Sigmoid colon (tissue), 4 donors: ENCODE measurements at regions not wholly inside any gene's neighbourhood (a gene's known extent, or its start where the extent isn't known, plus 50 kb on each side); places are given as distances from the start of the nearest gene placed in this dataset.

Source experiments
- POLR2AphosphoS5 ChIP-seq, 4 donors: sonication (generic); formaldehyde crosslinking; IDR thresholded peaks; one replicate each; pipeline ENCODE4 v1.6.1; 2017; ENCODE audit warnings: antibody characterized with exemption in 4 of 4
- TF ChIP-seq, protein P1 (sequence below), 4 experiments: fragments of 450-650 bp in 3 of 4; fragments of 200-600 bp in 1 of 4; IDR thresholded peaks; one replicate each; pipeline ENCODE4 v1.5.1; 2016 to 2019; ENCODE audit warnings: antibody characterized with exemption in 4 of 4, mild to moderate bottlenecking in 3 of 4, moderate library complexity in 2 of 4

- TF ChIP-seq, protein P1, sequence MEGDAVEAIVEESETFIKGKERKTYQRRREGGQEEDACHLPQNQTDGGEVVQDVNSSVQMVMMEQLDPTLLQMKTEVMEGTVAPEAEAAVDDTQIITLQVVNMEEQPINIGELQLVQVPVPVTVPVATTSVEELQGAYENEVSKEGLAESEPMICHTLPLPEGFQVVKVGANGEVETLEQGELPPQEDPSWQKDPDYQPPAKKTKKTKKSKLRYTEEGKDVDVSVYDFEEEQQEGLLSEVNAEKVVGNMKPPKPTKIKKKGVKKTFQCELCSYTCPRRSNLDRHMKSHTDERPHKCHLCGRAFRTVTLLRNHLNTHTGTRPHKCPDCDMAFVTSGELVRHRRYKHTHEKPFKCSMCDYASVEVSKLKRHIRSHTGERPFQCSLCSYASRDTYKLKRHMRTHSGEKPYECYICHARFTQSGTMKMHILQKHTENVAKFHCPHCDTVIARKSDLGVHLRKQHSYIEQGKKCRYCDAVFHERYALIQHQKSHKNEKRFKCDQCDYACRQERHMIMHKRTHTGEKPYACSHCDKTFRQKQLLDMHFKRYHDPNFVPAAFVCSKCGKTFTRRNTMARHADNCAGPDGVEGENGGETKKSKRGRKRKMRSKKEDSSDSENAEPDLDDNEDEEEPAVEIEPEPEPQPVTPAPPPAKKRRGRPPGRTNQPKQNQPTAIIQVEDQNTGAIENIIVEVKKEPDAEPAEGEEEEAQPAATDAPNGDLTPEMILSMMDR (IDR thresholded peaks at IDR 0.05), result no peak
- no peak for TF ChIP-seq POLR2AphosphoS5 (IDR thresholded peaks at IDR 0.05)
Observed at GRCh38 chr9:90420211-90420610, 222.4 kb downstream of the DIRAS2 start.
